ENCODE measurements at regions not wholly inside any gene's neighbourhood (a gene's known extent, or its start where the extent isn't known, plus 50 kb on each side); places are given as distances from the start of the nearest gene placed in this dataset.

- TF ChIP-seq ZNF184 (tag by site-specific recombination; IDR thresholded peaks at IDR 0.05) (no peak), CTCF (tag by site-specific recombination; IDR thresholded peaks at IDR 0.05) (no peak), ZNF121 (tag by site-specific recombination; IDR thresholded peaks at IDR 0.05) (no peak), HOXC10 (CRISPR knock-in tag; IDR thresholded peaks at IDR 0.05) (no peak), ZNF280C (tag by site-specific recombination; IDR thresholded peaks at IDR 0.05) (no peak), ZNF341 (tag by site-specific recombination; IDR thresholded peaks at IDR 0.05; ENCODE audit: low read depth) (no peak), ZNF510 (tag by site-specific recombination; IDR thresholded peaks at IDR 0.05; ENCODE audit: insufficient replicate concordance) (no peak), ZNF280D (tag by site-specific recombination; IDR thresholded peaks at IDR 0.05) (no peak), REST (tag by site-specific recombination; IDR thresholded peaks at IDR 0.05) (no peak), ZNF362 (tag by site-specific recombination; IDR thresholded peaks at IDR 0.05) (no peak), ZNF830 (tag by site-specific recombination; IDR thresholded peaks at IDR 0.05; ENCODE audit: low read depth) (no peak), ZNF223 (tag by site-specific recombination; IDR thresholded peaks at IDR 0.05) (no peak)
These were observed 1430.4 kb upstream of the ACVR2A start for GRCh38 chr2:146414456-146414855.

Measured in HEK293 (cell line).